Eye (tissue), 1 donor: ENCODE measurements at regions not wholly inside any gene's neighbourhood (a gene's known extent, or its start where the extent isn't known, plus 50 kb on each side); places are given as distances from the start of the nearest gene placed in this dataset.
A peak's percentile ranks its signal among the peaks of the same experiment; 100 is the strongest.

Source experiments
- DNase-seq: peaks from one replicate; pipeline ENCODE4 v3.0.0-alpha.2; 2015

GRCh38 chr3:191743283-191743682 is 282.3 kb downstream of the PYDC2 start:
- no peak for DNase-seq

- DNase-seq = no peak
Measured at GRCh38 chr3:191750618-191751017, 289.7 kb downstream of the PYDC2 start.

GRCh38 chr3:191753196-191753595 is 292.2 kb downstream of the PYDC2 start:
- no peak for DNase-seq

GRCh38 chr3:191761906-191762305 is 300.9 kb downstream of the PYDC2 start:
- DNase-seq = no peak

GRCh38 chr3:191762323-191762960 is 301.5 kb downstream of the PYDC2 start:
- DNase-seq = peak; percentile 4

GRCh38 chr3:191768421-191768820 is 307.5 kb downstream of the PYDC2 start:
- no peak for DNase-seq

- DNase-seq = peak; percentile 8
Measured at GRCh38 chr3:191770541-191770940, 309.6 kb downstream of the PYDC2 start.

GRCh38 chr3:191774485-191774884 is 313.5 kb downstream of the PYDC2 start:
- DNase-seq = peak; percentile 16

GRCh38 chr3:191775451-191776233 is 314.7 kb downstream of the PYDC2 start:
- DNase-seq = no peak

GRCh38 chr3:191781044-191781443 is 320.1 kb downstream of the PYDC2 start:
- DNase-seq = no peak

- no peak for DNase-seq
Measured at GRCh38 chr3:191783024-191783423, 322.1 kb downstream of the PYDC2 start.

- DNase-seq = no peak
Measured at GRCh38 chr3:191790934-191791333, 330.0 kb downstream of the PYDC2 start.

- DNase-seq = no peak
Measured at GRCh38 chr3:191792580-191792979, 331.6 kb downstream of the PYDC2 start.

- DNase-seq = no peak
Measured at GRCh38 chr3:191795196-191795595, 334.2 kb downstream of the PYDC2 start.

- DNase-seq = no peak
Measured at GRCh38 chr3:191797271-191797670, 336.3 kb downstream of the PYDC2 start.

GRCh38 chr3:191802671-191803070 is 341.7 kb downstream of the PYDC2 start:
- no peak for DNase-seq

- no peak for DNase-seq
Measured at GRCh38 chr3:191804935-191805334, 344.0 kb downstream of the PYDC2 start.

- no peak for DNase-seq
Measured at GRCh38 chr3:191808073-191808472, 347.1 kb downstream of the PYDC2 start.

GRCh38 chr3:191809326-191809949 is 348.5 kb downstream of the PYDC2 start:
- no peak for DNase-seq

- no peak for DNase-seq
Measured at GRCh38 chr3:191813245-191813644, 352.3 kb downstream of the PYDC2 start.

- DNase-seq = no peak
Measured at GRCh38 chr3:191848818-191849217, 387.9 kb downstream of the PYDC2 start.

GRCh38 chr3:191859531-191859930 is 398.6 kb downstream of the PYDC2 start:
- DNase-seq = no peak

- no peak for DNase-seq
Measured at GRCh38 chr3:191869738-191870415, 408.9 kb downstream of the PYDC2 start.
